GM11168 (cell line): ENCODE measurements at regions not wholly inside any gene's neighbourhood (a gene's known extent, or its start where the extent isn't known, plus 50 kb on each side); places are given as distances from the start of the nearest gene placed in this dataset.

ENCODE experiments used
- in situ Hi-C: fragments of 300-500 bp; cut with MboI; formaldehyde crosslinking; loops from one replicate; pipeline ENCODE4 v1.12.0; 2022; ENCODE audit warnings: low sequenced_read_pairs; ENCODE audit not compliant: unreplicated experiment

- in situ Hi-C loops = no loop called here
These were observed 228.7 kb downstream of the C1orf94 start for GRCh38 chr1:34405266-34405959.

GRCh38 chr1:34406377-34406776 is 229.7 kb downstream of the C1orf94 start:
- in situ Hi-C loops = no loop called here

- in situ Hi-C loops = no loop called here
These were observed 230.3 kb downstream of the C1orf94 start for GRCh38 chr1:34406833-34407539.

GRCh38 chr1:34408011-34408410 is 231.3 kb downstream of the C1orf94 start:
- in situ Hi-C loops = no loop called here

GRCh38 chr1:34409689-34410229 is 233.1 kb downstream of the C1orf94 start:
- in situ Hi-C loops = no loop called here

GRCh38 chr1:34412598-34413370 is 236.1 kb downstream of the C1orf94 start:
- in situ Hi-C loops = no loop called here

GRCh38 chr1:34415140-34415539 is 238.4 kb downstream of the C1orf94 start:
- in situ Hi-C loops = no loop called here

GRCh38 chr1:34418166-34418565 is 241.5 kb downstream of the C1orf94 start:
- in situ Hi-C loops = no loop called here

GRCh38 chr1:34419663-34420136 is 243.0 kb downstream of the C1orf94 start:
- in situ Hi-C loops = no loop called here

GRCh38 chr1:34425046-34425445 is 248.3 kb downstream of the C1orf94 start:
- in situ Hi-C loops = no loop called here

- in situ Hi-C loops = no loop called here
These were observed 249.1 kb downstream of the C1orf94 start for GRCh38 chr1:34425785-34426184.

GRCh38 chr1:34426325-34426896 is 249.7 kb downstream of the C1orf94 start:
- in situ Hi-C loops = no loop called here

- in situ Hi-C loops = no loop called here
These were observed 250.5 kb downstream of the C1orf94 start for GRCh38 chr1:34427170-34427569.

GRCh38 chr1:34433099-34433498 is 256.4 kb downstream of the C1orf94 start:
- in situ Hi-C loops = no loop called here

- in situ Hi-C loops = no loop called here
These were observed 260.1 kb downstream of the C1orf94 start for GRCh38 chr1:34436836-34437235.

- in situ Hi-C loops = no loop called here
These were observed 264.8 kb downstream of the C1orf94 start for GRCh38 chr1:34441259-34442069.

GRCh38 chr1:34444516-34444915 is 267.8 kb downstream of the C1orf94 start:
- in situ Hi-C loops = no loop called here

- in situ Hi-C loops = no loop called here
These were observed 273.6 kb downstream of the C1orf94 start for GRCh38 chr1:34450325-34450724.

- in situ Hi-C loops = no loop called here
These were observed 275.7 kb downstream of the C1orf94 start for GRCh38 chr1:34452451-34452850.

GRCh38 chr1:34455121-34455520 is 278.4 kb downstream of the C1orf94 start:
- in situ Hi-C loops = no loop called here
